Left ventricle myocardium superior (tissue), 1 donor: ENCODE measurements at regions not wholly inside any gene's neighbourhood (a gene's known extent, or its start where the extent isn't known, plus 50 kb on each side); places are given as distances from the start of the nearest gene placed in this dataset.
"Not testable (repeated sequence)": the region's sequence is repeated elsewhere in the genome, so short reads cannot be mapped to it uniquely, and the experiment has no call there.

Experiments used
- ATAC-seq: fragments of 200-7000 bp; cut with Tn5 transposase; one replicate; pipeline ENCODE4 v1.9.1; 2020; ENCODE audit warnings: mild to moderate bottlenecking, moderate library complexity
- DNase-seq: peaks from one replicate; pipeline ENCODE4 v3.0.0-alpha.2; 2020
- intact Hi-C: fragments of 100-400 bp; cut with micrococcal nuclease; formaldehyde crosslinking; loops from one replicate; pipeline ENCODE4 v1.11.0; 2022
- donor health status: DM: no; HTN: yes; CAD: no; lungs with severe emphysema.

GRCh38 chr14:106081721-106082120, 555.3 kb downstream of the TMEM121 start:
- ATAC-seq, DNase-seq, intact Hi-C loops: not testable (repeated sequence)

- DNase-seq (no peak), ATAC-seq (no peak)
- intact Hi-C loops: no loop called here
These were observed 556.7 kb downstream of the TMEM121 start for GRCh38 chr14:106083082-106083481.

- DNase-seq (no peak), ATAC-seq (no peak)
- intact Hi-C loops: no loop called here
These were observed 561.5 kb downstream of the TMEM121 start for GRCh38 chr14:106087837-106088236.

GRCh38 chr14:106088860-106089259, 562.5 kb downstream of the TMEM121 start:
- intact Hi-C loops, ATAC-seq, DNase-seq: not testable (repeated sequence)

GRCh38 chr14:106094654-106095189, 568.3 kb downstream of the TMEM121 start:
- ATAC-seq: no peak
- DNase-seq: no peak
- intact Hi-C loops: no loop called here

- no peak for ATAC-seq
- no peak for DNase-seq
- intact Hi-C loops: no loop called here
These were observed 581.3 kb downstream of the TMEM121 start for GRCh38 chr14:106107703-106108102.

GRCh38 chr14:106109337-106109736, 583.0 kb downstream of the TMEM121 start:
- ATAC-seq (no peak), DNase-seq (no peak)
- intact Hi-C loops: no loop called here

- no peak for ATAC-seq
- DNase-seq: no peak
- intact Hi-C loops: no loop called here
These were observed 589.0 kb downstream of the TMEM121 start for GRCh38 chr14:106115401-106115800.

- ATAC-seq, DNase-seq, intact Hi-C loops: not testable (repeated sequence)
These were observed 590.1 kb downstream of the TMEM121 start for GRCh38 chr14:106116339-106116930.

GRCh38 chr14:106120101-106120500, 593.7 kb downstream of the TMEM121 start:
- no peak for ATAC-seq

GRCh38 chr14:106129274-106129673, 602.9 kb downstream of the TMEM121 start:
- DNase-seq: no peak
- intact Hi-C loops: no loop called here

More at GRCh38 chr14:106120101-106120500, 593.7 kb downstream of the TMEM121 start:
- intact Hi-C loops: no loop called here
- no peak for DNase-seq

GRCh38 chr14:106129904-106130661, 603.7 kb downstream of the TMEM121 start:
- DNase-seq, intact Hi-C loops, ATAC-seq: not testable (repeated sequence)

More at GRCh38 chr14:106129274-106129673, 602.9 kb downstream of the TMEM121 start:
- ATAC-seq: no peak

GRCh38 chr14:106133126-106133525, 606.7 kb downstream of the TMEM121 start:
- intact Hi-C loops, DNase-seq, ATAC-seq: not testable (repeated sequence)

- ATAC-seq: no peak
- intact Hi-C loops: no loop called here
- DNase-seq: no peak
These were observed 608.5 kb downstream of the TMEM121 start for GRCh38 chr14:106134886-106135285.

GRCh38 chr14:106141242-106142220, 615.1 kb downstream of the TMEM121 start:
- DNase-seq (no peak), ATAC-seq (no peak)
- intact Hi-C loops: no loop called here

GRCh38 chr14:106145731-106146130, 619.3 kb downstream of the TMEM121 start:
- ATAC-seq, intact Hi-C loops, DNase-seq: not testable (repeated sequence)

- DNase-seq: peak; percentile 84
- intact Hi-C loops, ATAC-seq: not testable (repeated sequence)
These were observed 627.1 kb downstream of the TMEM121 start for GRCh38 chr14:106153362-106153955.

- DNase-seq (no peak), ATAC-seq (no peak)
- intact Hi-C loops: no loop called here
These were observed 636.9 kb downstream of the TMEM121 start for GRCh38 chr14:106163316-106163715.

GRCh38 chr14:106163812-106164211, 637.4 kb downstream of the TMEM121 start:
- DNase-seq, ATAC-seq, intact Hi-C loops: not testable (repeated sequence)
